HCT116 (cell line): ENCODE measurements at regions not wholly inside any gene's neighbourhood (a gene's known extent, or its start where the extent isn't known, plus 50 kb on each side); places are given as distances from the start of the nearest gene placed in this dataset.

Source experiments
- CTCF ChIP-seq, 3 experiments: fragments of 200-600 bp in 1 of 3; sonication (generic) in 1 of 3; IDR thresholded peaks in 2 of 3; conservative IDR thresholded peaks in 1 of 3; 2 replicates each; pipeline ENCODE4 v1.5.1; 2012 to 2017; ENCODE audit warnings: low read depth in 2 of 3, low read length in 2 of 3, antibody characterized with exemption in 1 of 3, borderline replicate concordance in 1 of 3, control low read depth in 1 of 3, mild to moderate bottlenecking in 1 of 3, mixed read lengths in 1 of 3, mixed run types in 1 of 3, moderate library complexity in 1 of 3; ENCODE audit not compliant: insufficient read depth in 1 of 3
- EZH2 ChIP-seq: fragments of 200-600 bp; sonication (generic); IDR thresholded peaks from 2 replicates; pipeline ENCODE4 v1.6.1; 2017; ENCODE audit warnings: antibody characterized with exemption, mixed run types
- EZH2phosphoT487 ChIP-seq: fragments of 200-600 bp; IDR thresholded peaks from 2 replicates; pipeline ENCODE4 v1.6.1; 2018; ENCODE audit warnings: antibody characterized with exemption, borderline replicate concordance
- JUND ChIP-seq: IDR thresholded peaks from 2 replicates; pipeline ENCODE4 v1.6.1; 2012
- POLR2A ChIP-seq: IDR thresholded peaks from 2 replicates; pipeline ENCODE4 v1.7.0; 2011; ENCODE audit warnings: borderline replicate concordance; ENCODE audit not compliant: insufficient read depth, insufficient read length; ENCODE audit errors: extremely low read depth
- POLR2AphosphoS5 ChIP-seq: IDR thresholded peaks from 2 replicates; pipeline ENCODE4 v1.6.1; 2011; ENCODE audit warnings: mild to moderate bottlenecking, low read depth, low read length, moderate library complexity
- RAD21 ChIP-seq: IDR thresholded peaks from 2 replicates; pipeline ENCODE4 v1.6.1; 2012; ENCODE audit warnings: low read depth, mild to moderate bottlenecking
- REST ChIP-seq: IDR thresholded peaks from 2 replicates; pipeline ENCODE4 v1.6.1; 2012; ENCODE audit warnings: low read depth
- SP1 ChIP-seq: IDR thresholded peaks from 2 replicates; pipeline ENCODE4 v1.6.1; 2012; ENCODE audit warnings: low read depth
- SRF ChIP-seq: IDR thresholded peaks from 2 replicates; pipeline ENCODE4 v1.6.1; 2012; ENCODE audit warnings: low read depth
- ZFX ChIP-seq: fragments of 450-650 bp; IDR thresholded peaks from 2 replicates; pipeline ENCODE4 v1.6.1; 2017

DNA sequence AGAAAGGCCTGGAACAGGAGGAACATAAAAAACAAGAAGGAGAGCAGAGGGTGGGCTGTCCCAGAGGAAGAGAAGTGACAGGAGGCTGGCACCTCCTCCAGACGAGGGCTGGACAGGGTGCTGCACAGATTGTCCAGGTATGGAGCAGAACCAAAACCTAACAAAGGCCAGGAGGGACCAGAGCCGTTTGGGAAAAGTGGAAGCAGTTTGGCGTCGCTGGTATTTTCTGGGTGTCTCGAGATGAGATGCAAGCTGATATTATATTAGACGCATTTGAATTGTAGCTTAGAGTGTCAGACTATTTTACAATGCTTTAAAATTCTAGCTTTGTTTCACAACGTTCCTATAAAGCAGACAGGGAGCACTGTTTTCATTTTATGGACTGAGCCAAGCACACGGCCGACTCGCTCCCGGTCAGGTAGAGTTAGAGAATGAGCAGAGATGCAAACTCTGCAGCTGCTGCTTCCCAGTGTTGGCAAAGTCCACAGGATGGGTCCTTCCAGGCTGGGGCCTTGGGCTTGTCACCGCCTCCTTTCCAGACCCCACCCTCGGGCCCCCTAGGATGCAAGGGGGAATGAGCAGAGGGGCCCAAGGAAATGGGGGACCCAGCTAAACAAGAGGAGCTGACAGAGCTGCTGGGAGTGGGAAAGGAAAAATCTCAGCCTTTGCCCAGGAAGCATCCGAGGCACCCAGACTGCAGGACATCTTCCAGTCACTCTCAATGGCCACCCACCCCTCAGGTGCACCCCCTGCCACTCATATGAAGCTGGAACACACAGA, 60.8 kb upstream of the TMPRSS2 start:
- TF ChIP-seq CTCF (IDR thresholded peaks at IDR 0.05 in 2 of 3, conservative IDR thresholded peaks at IDR 0.05 in 1 of 3; ENCODE audit: borderline replicate concordance in 1 of 3, insufficient read depth in 1 of 3, low read depth in 2 of 3, low read length in 2 of 3): no peak
- TF ChIP-seq EZH2: no peak
- TF ChIP-seq ZFX: no peak
- no peak for TF ChIP-seq EZH2phosphoT487
- no peak for TF ChIP-seq REST
- no peak for TF ChIP-seq SP1
- TF ChIP-seq POLR2A: no peak
- no peak for TF ChIP-seq RAD21
- TF ChIP-seq POLR2AphosphoS5: no peak
- no peak for TF ChIP-seq JUND
- TF ChIP-seq SRF: no peak
